ENCODE measurements at regions not wholly inside any gene's neighbourhood (a gene's known extent, or its start where the extent isn't known, plus 50 kb on each side); places are given as distances from the start of the nearest gene placed in this dataset.

DNA sequence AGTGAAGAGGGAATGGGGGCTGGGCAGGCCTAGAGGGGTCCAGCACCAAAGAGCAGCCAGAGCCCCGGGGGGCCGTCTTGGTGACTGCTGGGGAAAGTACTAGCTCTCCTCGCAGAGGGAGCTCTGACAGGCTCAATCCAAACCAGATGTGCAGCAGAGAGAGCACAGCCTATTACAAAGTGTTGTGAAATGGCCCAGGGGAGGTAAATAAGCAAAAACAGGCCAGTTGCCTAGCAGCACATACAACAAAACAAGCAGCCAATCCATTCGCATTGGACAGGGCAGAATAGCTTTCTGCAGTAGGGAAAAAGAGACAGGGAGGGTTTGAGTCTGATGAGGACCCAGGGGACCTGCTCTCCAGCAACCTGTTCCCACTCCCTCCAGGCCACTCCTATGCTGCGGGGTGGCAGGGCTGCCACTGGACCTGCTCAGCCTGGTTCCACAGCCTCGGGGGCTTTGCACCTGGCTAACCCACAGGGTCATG lies 239.6 kb upstream of the FGGY start:
- ATAC-seq: peak; percentile 91
- intact Hi-C loops (cut with micrococcal nuclease): no loop called here
- peak; percentile 91 for DNase-seq

DNA sequence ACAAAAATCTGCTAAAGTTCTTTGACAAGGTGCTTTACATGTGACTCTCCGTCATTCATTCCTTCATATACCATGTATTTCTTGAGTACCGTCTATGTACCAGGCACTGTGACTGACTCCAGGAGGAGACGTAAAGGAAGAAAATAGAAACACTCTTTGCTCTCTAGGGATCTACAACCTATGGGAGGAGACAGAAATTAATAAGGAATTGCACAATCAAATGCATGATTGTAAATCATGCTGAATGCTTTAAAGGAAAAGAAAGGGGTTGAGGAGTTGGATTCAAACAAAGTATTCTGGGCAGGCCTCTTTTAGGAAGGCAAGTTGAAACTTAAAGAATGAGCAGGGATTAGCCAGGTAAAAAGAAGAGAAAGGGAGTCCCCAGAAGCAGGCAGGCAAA lies 239.1 kb upstream of the FGGY start:
- DNase-seq (no peak), ATAC-seq (no peak)
- intact Hi-C loops (cut with micrococcal nuclease): no loop called here

DNA sequence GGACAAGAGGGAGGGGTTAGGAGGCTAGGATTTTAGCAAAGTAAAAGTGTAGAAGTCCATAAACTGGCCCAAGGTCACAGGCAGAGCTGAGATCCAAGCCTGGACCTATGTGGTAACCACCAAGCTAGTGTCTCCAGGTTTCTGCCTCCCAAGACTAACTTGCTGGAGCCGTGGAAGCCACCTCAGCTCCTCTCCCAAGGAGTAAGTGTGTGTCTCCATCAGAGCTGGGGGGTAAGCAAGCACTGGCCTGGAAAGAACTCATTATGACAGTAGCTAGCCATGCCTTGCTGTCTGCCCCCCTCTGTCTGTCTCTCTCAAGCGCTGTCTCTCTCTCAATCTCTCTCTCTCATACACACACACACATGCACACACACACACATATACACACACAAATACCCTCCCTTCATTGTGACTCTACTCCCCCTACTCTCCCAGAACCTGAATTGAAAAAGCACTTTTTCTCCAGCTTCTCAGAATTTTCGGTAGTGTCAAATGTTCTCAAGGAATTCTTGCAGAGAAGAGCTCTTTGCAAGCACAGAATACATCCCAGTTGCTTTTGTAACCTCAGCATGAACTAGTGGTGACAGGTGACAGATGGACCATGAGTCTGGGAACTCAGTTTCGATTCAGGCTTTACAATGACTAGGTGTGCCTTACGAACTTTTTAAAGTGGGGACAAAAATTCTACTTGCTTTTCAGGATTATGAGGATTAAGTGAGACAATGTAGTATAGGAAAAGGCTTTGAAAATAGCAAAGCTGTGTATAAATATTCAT lies 238.0 kb upstream of the FGGY start:
- DNase-seq (no peak), ATAC-seq (no peak)
- intact Hi-C loops (cut with micrococcal nuclease): no loop called here

DNA sequence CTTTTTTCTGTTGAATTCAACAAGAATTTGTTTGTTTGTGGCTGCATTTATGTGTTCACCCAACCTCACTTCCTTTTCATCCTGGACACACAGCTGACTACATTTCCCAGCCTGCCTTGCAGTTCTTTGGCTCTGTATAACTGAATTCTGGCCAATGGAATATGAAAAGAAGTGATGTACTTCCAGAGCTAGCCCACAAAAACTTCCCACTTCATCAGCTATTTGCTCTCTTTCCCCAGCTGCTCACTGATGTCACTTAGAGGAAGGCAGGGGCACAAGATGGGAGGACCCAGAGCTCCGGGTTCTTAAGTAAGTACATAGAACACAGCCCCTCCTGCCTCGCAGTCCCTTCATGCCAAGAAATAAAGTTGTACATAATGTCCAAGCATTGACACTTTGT lies 235.0 kb upstream of the FGGY start:
- ATAC-seq (peak; percentile 79), DNase-seq (peak; percentile 66)
- intact Hi-C loops (cut with micrococcal nuclease): loop anchor here (10.0 kb wide), 1 partner anchor 277 kb away; the partner anchor contains the start of gene JUN

DNA sequence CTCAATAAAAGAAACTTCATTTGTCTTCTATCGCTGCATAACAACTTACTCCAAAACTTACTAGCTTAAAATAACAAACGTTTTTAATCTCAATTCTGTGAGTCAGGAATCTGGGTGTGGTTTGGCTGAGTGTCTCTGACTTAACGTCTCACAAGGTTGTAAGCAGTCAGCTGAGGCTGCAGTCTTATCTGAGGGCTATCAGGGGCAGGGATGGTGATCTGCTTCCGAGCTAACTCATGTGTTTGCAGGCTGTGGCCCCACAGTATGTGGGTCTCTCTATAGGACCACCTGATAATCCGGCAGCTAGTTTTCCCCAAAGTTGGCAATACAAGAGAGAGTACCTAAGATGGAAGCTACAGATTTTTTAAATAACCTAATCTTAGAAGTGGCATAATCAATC lies 234.2 kb upstream of the FGGY start:
- intact Hi-C loops (cut with micrococcal nuclease): loop anchor here (10.0 kb wide), 1 partner anchor 278 kb away; the partner anchor contains the start of gene JUN
- DNase-seq (no peak), ATAC-seq (peak; percentile 62)

DNA sequence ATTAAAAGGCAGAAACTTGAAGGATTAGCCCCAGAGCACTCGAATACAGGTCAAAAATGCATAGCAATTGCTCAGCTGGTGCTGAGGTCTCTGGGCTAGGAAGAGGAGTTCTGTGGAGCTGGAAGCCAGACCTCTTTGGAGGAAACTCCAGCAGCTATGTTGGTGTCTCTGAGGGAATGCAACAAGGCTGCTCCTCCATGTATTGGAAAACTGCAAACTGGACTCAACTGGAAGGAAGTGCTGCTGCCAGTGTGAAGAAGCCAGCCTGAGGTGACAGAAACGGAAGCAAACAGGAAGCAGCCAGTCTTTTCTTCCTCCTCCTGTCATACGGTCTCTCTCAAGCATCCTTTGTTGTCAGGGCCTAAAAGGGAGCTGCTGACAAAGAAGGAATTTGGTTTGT lies 233.4 kb upstream of the FGGY start:
- intact Hi-C loops (cut with micrococcal nuclease): loop anchor here (10.0 kb wide), 1 partner anchor 279 kb away; the partner anchor contains the start of gene JUN
- ATAC-seq (no peak), DNase-seq (no peak)

DNA sequence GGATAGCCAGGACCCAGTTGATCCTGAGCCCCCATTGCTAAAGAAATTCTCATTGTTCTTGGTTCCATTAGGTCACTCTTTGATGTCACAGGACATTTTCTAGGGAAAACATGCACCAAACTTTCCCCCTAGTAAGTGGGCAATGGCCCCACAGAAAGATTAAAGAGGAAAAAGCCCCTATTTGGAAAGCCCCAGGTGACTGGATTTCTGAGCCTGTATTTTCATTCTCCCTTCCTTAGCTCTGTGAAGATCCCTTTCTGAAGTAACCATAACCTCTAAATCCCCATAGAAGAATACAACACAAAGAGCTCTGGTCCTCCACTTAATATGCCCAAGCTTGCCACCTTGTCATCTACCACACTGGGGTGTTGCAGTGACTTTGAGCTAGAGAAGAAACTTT lies 232.3 kb upstream of the FGGY start:
- no peak for DNase-seq
- no peak for ATAC-seq
- intact Hi-C loops (cut with micrococcal nuclease): loop anchor here (10.0 kb wide), 1 partner anchor 280 kb away; the partner anchor contains the start of gene JUN

DNA sequence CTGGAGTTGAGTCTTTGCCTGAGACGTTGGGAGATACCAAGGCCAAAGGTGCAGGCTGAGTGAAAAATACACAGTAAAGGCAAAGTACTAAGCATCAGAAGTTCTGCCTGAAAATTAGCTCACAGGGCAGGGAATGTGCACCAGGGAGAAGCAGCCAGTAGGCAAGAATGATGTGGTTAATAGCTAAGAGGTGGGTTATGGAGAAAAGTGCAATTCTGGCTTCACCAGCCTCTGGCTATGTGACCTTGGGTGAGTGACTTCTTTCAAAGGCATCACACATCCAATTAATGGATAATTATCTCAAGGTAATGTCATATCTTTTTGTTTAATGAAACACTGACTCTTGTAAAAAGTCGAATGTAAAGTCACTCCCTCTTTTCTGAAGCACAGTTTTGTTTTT lies 230.7 kb upstream of the FGGY start:
- ATAC-seq (no peak), DNase-seq (no peak)
- intact Hi-C loops (cut with micrococcal nuclease): loop anchor here (10.0 kb wide), 1 partner anchor 281 kb away; the partner anchor contains the start of gene JUN

DNA sequence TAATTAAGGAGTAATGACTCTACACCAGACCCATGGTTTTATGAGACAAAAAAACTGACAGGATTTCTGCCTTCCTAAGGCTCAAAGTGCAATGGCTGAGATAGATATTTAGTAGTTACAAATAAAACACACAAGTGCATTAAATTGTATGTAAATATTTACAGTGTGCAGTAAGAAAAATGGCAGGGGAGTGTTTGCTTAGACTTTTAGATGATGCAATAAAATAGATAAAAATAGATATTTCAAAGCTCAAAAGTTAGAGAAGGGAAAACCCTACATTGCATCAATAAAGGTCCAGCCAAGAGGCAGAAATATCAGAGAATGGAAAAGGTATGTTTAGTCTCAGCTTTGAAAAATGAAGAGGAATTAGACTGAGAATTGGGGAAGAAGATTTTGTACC lies 226.3 kb upstream of the FGGY start:
- DNase-seq: no peak
- ATAC-seq: no peak
- intact Hi-C loops (cut with micrococcal nuclease): no loop called here

DNA sequence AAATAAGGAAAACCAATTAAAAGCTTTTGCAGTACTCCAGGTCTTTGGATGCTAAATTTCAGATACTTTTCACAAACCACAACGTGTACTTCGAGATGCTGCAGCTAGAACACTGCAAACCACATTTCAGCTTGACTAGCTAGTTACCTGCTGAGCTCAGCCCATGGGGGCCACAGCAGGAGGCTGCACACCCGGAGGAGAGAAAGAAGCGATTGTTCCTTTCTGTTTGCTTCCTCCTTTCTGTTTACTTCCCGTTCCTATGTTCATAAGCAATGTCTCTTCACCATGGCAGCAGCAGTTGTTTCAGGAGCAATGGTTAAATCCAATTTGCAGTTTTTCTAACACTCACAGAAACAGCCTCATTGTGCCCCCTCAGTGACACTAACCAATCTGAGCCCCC lies 225.6 kb upstream of the FGGY start:
- intact Hi-C loops (cut with micrococcal nuclease): no loop called here
- ATAC-seq (peak; percentile 19), DNase-seq (no peak)

DNA sequence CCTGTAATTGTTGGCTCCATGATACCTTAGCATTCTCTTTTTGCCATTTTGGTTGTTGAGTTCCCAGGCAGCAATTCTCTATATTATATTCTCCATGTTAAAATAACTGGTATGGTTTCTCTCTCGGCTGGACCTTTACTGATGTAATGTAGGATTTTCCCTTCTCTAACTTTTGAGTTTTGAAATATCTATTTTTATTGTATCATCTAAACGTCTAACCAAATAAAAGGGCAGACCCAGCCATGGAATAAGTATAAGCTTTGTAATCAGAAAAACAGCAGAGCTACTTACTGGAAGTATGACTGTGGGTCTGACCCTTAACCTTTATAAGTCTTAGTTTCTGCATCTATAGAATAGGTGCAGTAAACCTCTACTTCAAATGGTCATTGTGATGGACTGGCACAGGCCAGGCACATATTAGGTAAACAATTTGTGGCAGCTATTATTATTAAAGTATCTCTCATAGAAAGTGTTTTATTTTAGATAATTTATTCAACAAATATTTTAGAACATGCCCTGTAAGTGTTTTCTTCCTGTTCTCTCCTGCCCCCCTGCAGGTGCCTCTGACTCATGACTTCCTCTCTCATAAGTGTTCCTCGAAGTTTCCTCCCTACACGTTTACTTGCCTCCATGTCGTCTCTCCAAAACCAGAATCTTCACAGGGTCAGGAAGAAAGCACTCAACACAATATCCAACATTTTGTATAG lies 224.9 kb upstream of the FGGY start:
- intact Hi-C loops (cut with micrococcal nuclease): no loop called here
- ATAC-seq (peak; percentile 26), DNase-seq (no peak)

DNA sequence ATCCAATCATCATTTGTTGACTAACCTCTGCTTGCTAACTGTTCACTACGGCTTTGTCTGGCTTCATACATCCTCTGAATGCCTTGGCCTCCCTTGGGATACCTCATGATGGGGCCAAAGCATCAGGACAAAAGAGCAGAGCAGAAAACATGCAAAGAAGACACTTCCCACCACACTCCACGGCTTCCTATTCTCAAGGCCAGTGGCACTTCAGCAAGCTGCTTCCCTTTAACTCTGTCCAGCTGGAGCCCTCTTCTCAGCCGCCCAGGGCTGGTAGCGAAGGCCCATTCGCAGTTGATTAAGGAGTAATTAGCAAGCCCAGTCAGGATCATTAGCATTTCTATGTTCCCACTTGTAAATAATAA lies 224.3 kb upstream of the FGGY start:
- ATAC-seq: peak; percentile 53

DNA sequence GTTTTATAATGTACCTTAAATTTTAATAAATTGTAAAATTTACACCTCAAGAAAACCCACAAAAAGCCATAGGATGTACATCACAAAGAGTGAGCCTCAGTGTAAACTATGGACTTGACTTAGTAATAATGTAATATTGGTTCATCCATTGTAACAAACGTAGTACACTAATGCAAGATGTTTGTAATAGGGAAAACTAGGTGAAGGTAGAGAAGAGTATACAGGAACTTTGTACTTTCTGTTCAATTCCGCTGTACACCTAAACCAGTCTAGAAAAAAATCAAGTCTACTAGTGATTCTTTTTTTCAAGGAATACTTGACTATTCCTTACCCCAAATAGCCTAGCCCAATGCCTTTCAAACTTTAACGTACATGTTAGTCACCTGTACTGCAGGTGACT lies 222.3 kb upstream of the FGGY start:
- intact Hi-C loops (cut with micrococcal nuclease): no loop called here
- ATAC-seq (no peak), DNase-seq (no peak)

More for the DNA sequence above, 224.3 kb upstream of the FGGY start:
- DNase-seq: no peak
- intact Hi-C loops (cut with micrococcal nuclease): no loop called here

DNA sequence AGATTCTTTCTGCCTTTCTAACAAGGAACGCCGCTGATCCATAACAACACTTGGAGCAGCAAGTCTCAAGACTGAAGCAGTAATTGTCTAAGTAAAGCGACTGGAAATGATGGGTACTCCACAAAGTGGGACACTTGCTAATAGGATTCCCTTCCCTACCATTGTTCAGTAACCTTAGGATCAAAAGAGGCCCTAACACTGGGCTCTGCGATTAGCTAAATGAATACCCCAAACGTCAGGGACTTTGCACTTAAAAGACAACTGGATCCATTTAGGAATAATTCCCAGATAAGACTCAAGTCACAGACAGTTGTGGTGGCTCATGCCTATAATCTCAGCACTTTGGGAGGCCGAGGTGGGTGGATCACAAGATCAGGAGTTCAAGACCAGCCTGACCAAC lies 221.9 kb upstream of the FGGY start:
- no peak for DNase-seq
- intact Hi-C loops (cut with micrococcal nuclease): no loop called here
- no peak for ATAC-seq

DNA sequence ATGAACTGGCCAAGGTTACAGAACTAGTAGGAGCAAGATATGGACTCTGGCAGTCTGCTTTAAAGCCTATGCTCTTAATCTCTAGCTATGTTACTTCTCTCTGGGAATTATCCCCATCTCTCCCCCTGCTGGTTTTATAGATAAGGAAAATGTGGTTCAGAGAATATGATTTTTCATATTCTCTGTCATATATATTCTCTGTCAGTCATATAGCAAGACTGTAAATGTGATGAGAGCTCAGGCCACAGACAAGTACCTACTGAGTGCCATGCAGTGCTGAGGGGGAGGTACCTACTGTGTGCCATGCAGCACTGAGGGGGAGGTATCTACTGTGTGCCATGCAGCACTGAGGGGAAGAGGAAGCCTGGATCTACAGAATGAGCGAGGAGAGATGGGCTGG lies 220.3 kb upstream of the FGGY start:
- intact Hi-C loops (cut with micrococcal nuclease): no loop called here
- no peak for DNase-seq
- peak; percentile 32 for ATAC-seq

DNA sequence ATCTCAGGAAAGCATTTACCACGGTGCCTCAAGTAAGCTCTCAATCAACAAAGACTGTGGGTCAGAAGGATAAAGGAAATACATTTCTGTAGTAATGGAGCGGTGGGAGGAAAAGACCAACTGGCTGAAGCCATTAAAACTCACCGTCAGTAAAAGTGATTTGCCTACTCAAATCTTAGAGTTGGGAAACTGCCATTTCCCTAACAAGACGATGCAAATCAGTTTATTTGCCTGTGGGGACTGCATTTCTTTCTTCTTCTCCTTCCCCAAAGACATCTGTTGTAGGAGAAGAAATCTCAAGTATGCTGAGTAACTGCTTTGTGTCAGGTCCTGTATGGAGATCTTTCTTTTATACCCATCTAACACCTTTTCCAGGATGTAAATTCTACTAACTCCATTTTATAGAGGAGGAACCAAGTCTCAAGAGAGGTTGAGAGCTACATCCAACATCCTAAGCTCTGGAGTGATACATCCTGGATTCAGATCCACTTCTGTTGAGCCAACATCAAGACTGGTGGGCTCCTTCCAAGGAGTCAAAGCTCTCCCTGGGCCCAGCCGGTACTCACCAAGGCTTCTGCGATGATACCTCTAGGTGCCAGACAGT lies 219.3 kb upstream of the FGGY start:
- ATAC-seq (no peak), DNase-seq (no peak)
- intact Hi-C loops (cut with micrococcal nuclease): no loop called here

DNA sequence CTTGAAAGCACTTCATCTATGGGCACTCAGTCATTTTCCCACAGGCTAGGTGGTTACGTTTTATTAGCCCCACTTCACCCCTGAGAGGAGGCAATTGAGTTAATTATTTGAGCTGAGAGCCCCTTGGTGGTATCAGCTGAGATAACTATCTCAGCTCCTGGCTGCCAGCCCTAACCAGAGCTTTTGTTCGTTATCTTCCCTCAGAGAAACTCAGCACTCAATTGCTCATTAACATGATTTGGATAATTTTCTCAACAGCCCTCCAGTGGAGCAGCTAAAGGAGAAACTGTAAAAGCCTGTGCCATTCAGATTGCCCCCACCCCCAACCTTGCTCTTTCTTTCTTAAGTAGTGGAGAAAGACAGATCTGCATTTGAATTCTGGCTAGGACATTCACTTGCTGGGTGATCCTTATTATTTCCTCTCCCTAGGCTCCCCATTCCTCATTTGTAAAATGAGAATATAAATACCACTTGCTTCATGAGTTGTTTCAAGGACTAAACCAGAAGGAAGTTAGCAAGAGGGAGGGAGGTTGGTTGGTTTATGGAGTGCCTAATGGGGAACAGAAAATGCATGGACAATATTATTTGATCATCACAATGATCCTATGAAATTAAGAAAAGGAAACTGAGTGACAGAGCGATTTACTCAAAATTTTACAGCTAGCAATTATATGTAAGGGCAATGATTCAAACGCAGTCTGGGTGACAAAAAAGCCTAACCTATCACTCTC lies 218.7 kb upstream of the FGGY start:
- ATAC-seq (no peak), DNase-seq (no peak)
- intact Hi-C loops (cut with micrococcal nuclease): no loop called here

DNA sequence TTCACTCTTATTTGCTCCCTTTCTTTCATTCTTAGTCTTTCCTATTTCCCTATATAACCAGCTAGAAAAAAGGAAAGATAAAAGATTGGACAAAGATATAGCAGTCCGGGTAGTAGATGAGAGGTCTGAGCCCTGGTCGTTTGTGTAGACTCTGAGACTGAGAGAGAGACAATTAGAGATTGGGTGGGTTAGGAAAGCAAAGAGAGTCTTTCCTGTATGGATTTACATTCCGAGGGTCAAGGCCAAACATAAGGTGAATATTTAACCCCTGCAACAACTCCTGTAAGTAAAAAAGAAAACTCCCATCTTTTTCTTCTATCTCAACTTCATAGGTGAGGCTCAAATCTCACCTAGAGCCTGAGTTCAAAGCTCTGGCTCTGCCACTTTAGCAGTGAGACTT lies 218.0 kb upstream of the FGGY start:
- intact Hi-C loops (cut with micrococcal nuclease): no loop called here
- ATAC-seq (no peak), DNase-seq (no peak)

DNA sequence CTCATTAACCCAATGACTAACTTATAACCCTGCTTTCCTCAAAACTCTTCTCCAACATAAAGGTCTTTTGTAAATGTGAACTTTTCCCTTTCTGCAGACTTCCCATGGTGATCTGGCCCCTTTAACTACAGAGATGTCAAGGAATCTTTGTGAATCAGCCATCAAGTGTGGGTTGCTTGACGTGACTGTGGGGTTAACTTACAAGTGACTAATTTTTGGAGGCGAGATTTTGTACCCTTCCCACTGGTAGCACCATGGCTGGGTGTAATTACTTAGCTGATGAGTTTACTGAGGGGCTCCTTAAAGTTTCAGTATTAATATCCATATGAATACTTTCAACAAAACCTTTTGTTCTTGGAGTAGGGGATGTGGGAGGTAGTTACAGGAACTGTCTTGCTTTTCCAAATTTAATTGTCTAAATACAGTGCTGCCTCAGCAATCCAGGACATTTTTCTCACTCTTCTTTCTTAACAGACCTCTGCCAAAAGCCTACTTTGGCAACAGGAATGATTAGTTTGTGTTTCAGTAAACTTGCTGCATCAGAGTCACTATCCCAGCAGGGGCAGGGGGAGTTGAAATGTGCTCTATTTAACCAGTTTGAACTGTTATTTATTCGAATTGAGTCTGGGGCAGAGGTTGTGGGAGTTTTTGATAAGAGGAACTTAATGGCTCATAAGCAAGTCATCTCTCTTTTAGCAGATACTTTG lies 217.3 kb upstream of the FGGY start:
- intact Hi-C loops (cut with micrococcal nuclease): no loop called here
- no peak for DNase-seq

More for the DNA sequence above, 217.3 kb upstream of the FGGY start:
- ATAC-seq: no peak
